IPS DF 19.7 (cell line): ENCODE measurements at regions not wholly inside any gene's neighbourhood (a gene's known extent, or its start where the extent isn't known, plus 50 kb on each side); places are given as distances from the start of the nearest gene placed in this dataset.
"Not testable (repeated sequence)": the region's sequence is repeated elsewhere in the genome, so short reads cannot be mapped to it uniquely, and the experiment has no call there.

Source experiments
- DNase-seq: peaks from one replicate; pipeline ENCODE4 v3.0.0-alpha.2; 2013; ENCODE audit warnings: low read depth, low spot score

- DNase-seq = no peak
These were observed 1105.4 kb downstream of the TUSC7 start for GRCh38 chr3:117814975-117815374.

DNA sequence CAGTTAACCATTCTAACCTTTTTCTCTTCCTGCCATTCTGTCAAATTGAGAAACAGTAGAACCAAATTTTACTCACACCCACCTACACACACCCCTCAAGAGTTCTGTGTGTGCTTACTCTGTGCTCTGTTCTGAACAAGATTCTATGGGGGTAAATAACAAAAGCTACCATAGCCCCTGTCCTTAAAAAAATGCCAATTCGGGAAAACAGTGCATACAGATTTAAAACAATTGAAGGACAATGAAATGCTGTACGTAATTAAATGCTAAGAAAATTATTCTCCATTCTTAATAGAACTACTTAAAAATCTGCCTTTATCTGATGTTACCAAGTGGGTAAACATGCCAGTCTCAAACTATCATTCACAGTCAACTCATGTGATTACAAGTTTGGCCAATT lies 1107.5 kb downstream of the TUSC7 start:
- no peak for DNase-seq

GRCh38 chr3:117818592-117818991 lies 1109.0 kb downstream of the TUSC7 start:
- no peak for DNase-seq

DNA sequence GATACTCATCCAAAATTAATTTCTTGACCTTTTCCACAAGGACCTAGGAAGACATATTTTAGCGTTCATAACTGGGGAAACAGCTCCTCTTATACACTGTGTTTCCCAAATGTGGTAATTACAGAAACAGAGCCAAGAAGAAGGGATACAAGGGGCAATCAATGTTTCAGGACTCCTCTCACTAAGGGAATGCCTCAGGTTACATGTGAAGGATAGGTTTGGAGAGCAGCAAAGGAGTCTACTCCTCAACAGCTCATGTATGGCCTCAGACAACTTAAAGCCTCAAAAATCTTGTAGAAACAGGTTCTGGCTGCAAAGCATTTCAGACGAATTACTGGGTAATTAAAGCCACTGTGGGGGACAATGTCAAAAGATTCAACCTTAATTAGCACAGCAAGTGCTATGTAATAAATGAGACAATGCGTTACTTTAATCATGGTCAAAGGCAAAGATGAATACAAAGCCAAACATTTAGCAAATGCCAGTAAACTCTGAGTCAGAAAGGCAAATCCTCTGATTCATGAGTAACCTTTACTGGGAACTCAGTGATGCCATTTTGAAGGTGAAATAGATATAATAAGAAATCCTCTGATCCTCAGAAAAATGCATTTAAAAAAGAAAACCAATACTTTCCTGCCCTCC lies 1111.2 kb downstream of the TUSC7 start:
- no peak for DNase-seq

DNA sequence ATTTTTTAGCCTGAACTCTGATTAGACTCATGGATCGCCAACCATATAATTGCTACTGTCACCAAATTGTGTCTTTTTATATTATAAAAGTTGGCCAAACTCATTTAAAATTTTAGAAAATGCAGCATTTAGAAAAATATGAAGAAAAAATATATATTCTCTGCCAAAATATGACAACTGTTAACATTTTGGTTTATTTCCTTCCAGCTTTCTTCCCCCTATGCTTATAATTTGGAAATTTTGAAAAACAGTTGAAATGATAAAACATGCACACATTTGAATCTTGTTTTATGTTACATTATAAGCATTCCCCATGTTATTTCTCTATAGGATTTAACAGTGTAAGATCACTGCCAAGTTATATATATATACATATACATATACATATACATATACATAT lies 1112.8 kb downstream of the TUSC7 start:
- no peak for DNase-seq

GRCh38 chr3:117836296-117836695 lies 1126.7 kb downstream of the TUSC7 start:
- no peak for DNase-seq

GRCh38 chr3:117837391-117837790 lies 1127.8 kb downstream of the TUSC7 start:
- DNase-seq = no peak

DNA sequence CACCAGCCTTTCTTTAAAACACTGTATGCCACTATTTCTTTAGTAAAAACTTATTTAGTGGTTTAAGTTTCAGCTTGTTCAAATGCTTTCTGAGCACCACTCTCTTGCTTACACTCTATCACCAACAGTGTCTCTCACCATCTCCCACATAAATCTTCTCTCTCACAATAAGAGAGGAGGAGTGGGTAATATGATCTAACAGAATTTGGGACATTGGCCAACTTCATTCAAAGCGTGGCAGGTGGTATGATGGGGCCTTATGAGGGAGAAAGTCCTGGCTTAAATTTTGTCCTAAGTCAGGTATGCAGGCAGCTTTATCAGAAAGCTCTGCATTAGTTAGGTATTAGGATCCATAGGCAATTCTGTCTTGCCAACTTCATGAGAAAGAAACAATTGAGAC lies 1132.5 kb downstream of the TUSC7 start:
- no peak for DNase-seq

GRCh38 chr3:117843356-117843755 lies 1133.8 kb downstream of the TUSC7 start:
- no peak for DNase-seq

GRCh38 chr3:117844676-117845075 lies 1135.1 kb downstream of the TUSC7 start:
- no peak for DNase-seq

GRCh38 chr3:117846238-117846637 lies 1136.7 kb downstream of the TUSC7 start:
- no peak for DNase-seq

DNA sequence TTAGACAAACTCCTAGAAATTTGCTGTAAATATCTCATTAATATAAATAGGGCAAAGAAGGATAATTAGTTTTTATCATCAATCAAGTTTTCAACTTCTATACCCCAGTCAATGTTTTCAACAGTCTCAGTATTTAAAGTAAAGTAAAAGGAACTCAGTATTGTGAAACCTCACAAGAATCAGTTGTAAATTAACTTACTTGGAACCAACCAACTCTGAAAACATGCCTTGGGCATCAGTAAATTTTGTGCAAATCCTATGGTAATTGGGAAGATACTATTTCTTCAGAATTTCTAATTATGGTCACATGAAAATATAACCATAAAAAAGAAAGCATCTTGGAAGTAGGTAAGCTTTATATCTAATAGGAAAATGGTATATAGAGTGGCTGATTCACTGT lies 1139.0 kb downstream of the TUSC7 start:
- DNase-seq = no peak

- no peak for DNase-seq
These were observed 1144.5 kb downstream of the TUSC7 start for GRCh38 chr3:117853923-117854668.

DNA sequence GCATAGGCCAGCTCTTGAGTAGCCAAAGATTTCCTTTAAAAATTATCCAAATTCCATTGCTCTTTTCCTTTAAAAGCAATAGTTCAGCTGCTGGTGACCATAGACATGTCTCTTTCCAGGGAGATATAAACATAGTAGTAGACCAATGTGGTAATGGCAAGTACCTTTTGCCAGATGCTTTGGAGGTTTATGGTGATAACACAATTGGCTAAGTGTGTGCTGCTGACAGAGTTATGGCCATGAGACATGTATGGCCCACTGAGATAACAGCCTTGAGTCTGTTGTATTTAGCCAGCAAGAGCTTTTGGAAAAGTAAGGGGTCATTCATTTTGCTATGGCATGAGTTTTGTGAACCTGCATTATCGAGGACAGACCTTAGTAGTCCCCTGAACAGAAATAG lies 1146.8 kb downstream of the TUSC7 start:
- DNase-seq = no peak

DNA sequence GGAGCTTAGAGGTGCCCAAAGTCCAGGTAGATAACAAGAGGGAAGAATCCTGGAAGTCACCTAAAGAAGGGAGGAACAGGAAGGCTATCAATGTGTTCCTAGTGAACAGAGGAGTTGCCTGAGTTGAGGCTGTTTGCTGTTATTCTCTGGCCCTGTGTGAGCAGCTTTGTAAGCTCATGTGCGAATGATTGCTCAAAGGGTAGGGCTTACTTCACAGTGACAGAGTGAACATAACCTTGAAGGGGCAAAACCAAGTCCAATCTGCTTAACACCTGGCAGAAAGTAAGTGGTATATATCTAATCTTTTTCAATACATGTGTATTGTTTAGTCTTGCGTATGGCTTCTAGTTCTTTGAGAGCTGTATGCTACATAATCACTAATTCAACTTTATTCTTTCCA lies 1153.6 kb downstream of the TUSC7 start:
- no peak for DNase-seq

- no peak for DNase-seq
These were observed 1155.8 kb downstream of the TUSC7 start for GRCh38 chr3:117865338-117865737.

- DNase-seq = no peak
These were observed 1159.2 kb downstream of the TUSC7 start for GRCh38 chr3:117868766-117869165.

- no peak for DNase-seq
These were observed 1162.4 kb downstream of the TUSC7 start for GRCh38 chr3:117871934-117872333.

- not testable (repeated sequence) for DNase-seq
These were observed 1161.9 kb downstream of the IGSF11 start for GRCh38 chr3:117872594-117873248.

GRCh38 chr3:117873249-117873600 lies 1161.4 kb downstream of the IGSF11 start:
- no peak for DNase-seq

GRCh38 chr3:117874028-117874690 lies 1160.5 kb downstream of the IGSF11 start:
- DNase-seq = no peak
